ENCODE measurements at regions not wholly inside any gene's neighbourhood (a gene's known extent, or its start where the extent isn't known, plus 50 kb on each side); places are given as distances from the start of the nearest gene placed in this dataset.

- Histone ChIP-seq H2BK20ac (ENCODE audit: low read length) (no peak overlapping the region), H3K18ac (ENCODE audit: extremely low read depth, low read length) (no peak overlapping the region), H2BK5ac (ENCODE audit: low read depth, low read length) (no peak overlapping the region), H2BK12ac (ENCODE audit: low read depth, low read length) (no peak overlapping the region), H3K4me2 (ENCODE audit: insufficient read depth in 1 of 2, low read depth in 2 of 2, low read length in 2 of 2) (no peak overlapping the region), H3K9me3 (ENCODE audit: insufficient read depth in 2 of 2, low read depth in 1 of 2, low read length in 1 of 2) (peaks cover 26 to 32% of the 10 kb centered on the region in 2 experiments), H3K79me2 (ENCODE audit: control insufficient read depth in 1 of 2, insufficient read depth in 2 of 2, low read length in 2 of 2) (no peaks in the 10 kb centered on the region), H3K4ac (replicated peaks; ENCODE audit: insufficient read length, low read depth, low read length) (no peak overlapping the region), H3K27ac (ENCODE audit: low read depth, low read length) (no peak overlapping the region), H4K20me1 (replicated peaks in 1 of 2; ENCODE audit: control insufficient read depth in 1 of 2, insufficient read depth in 2 of 2, low read length in 2 of 2) (no peaks in the 10 kb centered on the region), H3K56ac (replicated peaks; ENCODE audit: insufficient read length, low read depth, low read length) (no peak overlapping the region), H3K23ac (ENCODE audit: insufficient read length) (no peak overlapping the region), H2AK5ac (ENCODE audit: low read depth, low read length) (no peak overlapping the region), H3K27me3 (replicated peaks in 1 of 4; ENCODE audit: control insufficient read depth in 3 of 4, extremely low read depth in 1 of 4, insufficient read depth in 3 of 4, low read length in 3 of 4) (no peaks in the 10 kb centered on the region), H2BK15ac (ENCODE audit: low read length) (no peak overlapping the region), H4K8ac (ENCODE audit: extremely low read depth, insufficient read depth, low read length) (no peak overlapping the region), H3K14ac (ENCODE audit: insufficient read length) (no peak overlapping the region), H4K5ac (ENCODE audit: insufficient read length, low read depth, low read length) (no peak overlapping the region), H3K9ac (replicated peaks in 1 of 4; ENCODE audit: extremely low read depth in 1 of 4, low read depth in 3 of 4, low read length in 3 of 4) (no peak overlapping the region), H4K91ac (replicated peaks; ENCODE audit: insufficient read length, low read length) (no peak overlapping the region), H3K36me3 (ENCODE audit: control insufficient read depth in 2 of 4, insufficient read depth in 4 of 4, low read length in 3 of 4) (no peaks in the 10 kb centered on the region; a peak in 1 of 8 replicates), H3K23me2 (ENCODE audit: low read depth, low read length) (no peaks in the 10 kb centered on the region), H3K4me1 (replicated peaks in 1 of 4; ENCODE audit: control insufficient read depth in 3 of 4, insufficient read depth in 4 of 4, low read length in 3 of 4) (no peaks in the 10 kb centered on the region), H2AFZ (ENCODE audit: low read length) (no peak overlapping the region), H3K79me1 (ENCODE audit: low read depth, low read length) (no peaks in the 10 kb centered on the region), H3K4me3 (ENCODE audit: extremely low read depth in 1 of 4, insufficient read depth in 2 of 4, low read depth in 3 of 4, low read length in 4 of 4) (no peak overlapping the region), H2BK120ac (replicated peaks; ENCODE audit: low read depth, low read length) (no peak overlapping the region)
- POLR2A ChIA-PET (ENCODE audit: partially characterized antibody): no interaction called here
- CTCF ChIA-PET (ENCODE audit: partially characterized antibody): interaction anchor here (0.7 to 1.5 kb wide), 2 partner anchors 379 to 885 kb away, joined by 3 read pairs; no protein-coding TSS in a partner anchor
- FAIRE-seq: no peak
- DNase-seq (ENCODE audit: low read depth in 1 of 2, low spot score in 2 of 2): no peak
- 83% methylated on average over 1 of the region's 1 CpG; no CpG with 5 or more reads in 1 of the 2 experiments for WGBS, 2 experiments (ENCODE audit: extremely low coverage in 1 of 2, insufficient coverage in 1 of 2, insufficient read length in 1 of 2, insufficient replicate concordance in 2 of 2, low coverage in 1 of 2, low lambda C conversion rate in 2 of 2, missing lambda C conversion rate in 1 of 2)
- TF ChIP-seq GTF2F1 (IDR thresholded peaks at IDR 0.05; ENCODE audit: borderline replicate concordance, low read depth, low read length) (no peak), YY1 (IDR thresholded peaks at IDR 0.05; ENCODE audit: low read depth, low read length) (no peak), KDM4A (IDR thresholded peaks at IDR 0.05; ENCODE audit: low read depth, low read length, severe bottlenecking) (no peak), CREB1 (IDR thresholded peaks at IDR 0.05) (no peak), POU5F1 (IDR thresholded peaks at IDR 0.05; ENCODE audit: low read depth, low read length) (no peak), SUZ12 (IDR thresholded peaks at IDR 0.05; ENCODE audit: low read length) (no peak), USF2 (IDR thresholded peaks at IDR 0.05; ENCODE audit: low read length) (no peak), CTCF (IDR thresholded peaks at IDR 0.05; ENCODE audit: control extremely low read depth in 1 of 3, insufficient read depth in 1 of 3, low read depth in 1 of 3, low read length in 3 of 3) (no peak), MAFK (IDR thresholded peaks at IDR 0.05; ENCODE audit: low read depth, low read length) (no peak), E2F6 (IDR thresholded peaks at IDR 0.05) (no peak), MAX (IDR thresholded peaks at IDR 0.05) (no peak)
Measured at GRCh38 chr1:184284900-184285299, 101.9 kb upstream of the C1orf21 start.
